ENCODE measurements at regions not wholly inside any gene's neighbourhood (a gene's known extent, or its start where the extent isn't known, plus 50 kb on each side); places are given as distances from the start of the nearest gene placed in this dataset.
A peak's percentile ranks its signal among the peaks of the same experiment; 100 is the strongest.
"Not testable (repeated sequence)": the region's sequence is repeated elsewhere in the genome, so short reads cannot be mapped to it uniquely, and the experiment has no call there.

GRCh38 chr11:33553486-33553885 lies 147.1 kb downstream of the C11orf91 start:
- DNase-seq = no peak

GRCh38 chr11:33552756-33553155 lies 147.9 kb downstream of the C11orf91 start:
- DNase-seq = no peak

DNA sequence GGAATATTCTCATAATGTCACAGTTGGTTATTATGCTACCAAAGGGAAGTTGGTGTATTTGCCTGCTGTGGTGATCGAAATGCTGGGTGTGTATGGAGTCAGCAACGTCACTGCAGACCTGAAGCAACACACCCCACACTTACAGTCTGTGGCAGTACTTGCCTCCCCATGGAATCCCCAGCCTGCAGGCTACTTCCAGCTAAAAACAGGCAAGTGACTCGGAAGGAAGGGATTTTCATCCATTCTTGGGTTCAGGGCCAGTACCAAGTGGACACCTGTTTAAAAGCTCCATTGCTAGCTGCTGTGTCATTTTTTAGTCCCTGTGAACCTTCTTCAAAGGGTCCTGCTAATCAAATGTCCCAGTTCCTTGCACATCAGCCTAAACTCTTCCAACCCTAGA lies 149.6 kb downstream of the C11orf91 start:
- DNase-seq = no peak

GRCh38 chr11:33549483-33549882 lies 151.1 kb downstream of the C11orf91 start:
- DNase-seq = no peak

- DNase-seq = no peak
These were observed 154.7 kb downstream of the C11orf91 start for GRCh38 chr11:33545931-33546330.

- DNase-seq = no peak
These were observed 155.8 kb downstream of the C11orf91 start for GRCh38 chr11:33544593-33545373.

- DNase-seq = no peak
These were observed 156.8 kb downstream of the C11orf91 start for GRCh38 chr11:33543823-33544222.

DNA sequence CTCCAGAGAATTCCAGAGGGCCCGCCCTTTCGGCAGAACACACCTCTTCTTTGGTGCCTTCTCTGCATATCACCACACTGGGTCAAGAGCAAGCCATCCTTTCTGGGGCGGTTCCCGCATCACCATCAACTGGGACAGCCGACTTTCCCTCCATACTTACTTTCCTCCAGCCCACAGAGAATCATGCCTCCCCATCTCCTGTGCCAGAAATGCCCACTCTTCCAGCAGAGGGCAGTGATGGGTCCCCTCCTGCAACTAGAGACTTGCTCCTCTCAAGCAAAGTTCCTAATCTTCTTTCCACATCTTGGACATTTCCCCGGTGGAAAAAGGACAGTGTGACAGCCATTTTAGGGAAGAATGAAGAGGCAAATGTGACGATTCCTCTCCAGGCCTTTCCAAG lies 157.7 kb downstream of the C11orf91 start:
- peak; percentile 56 for DNase-seq

- no peak for DNase-seq
These were observed 159.4 kb downstream of the C11orf91 start for GRCh38 chr11:33540946-33541915.

DNA sequence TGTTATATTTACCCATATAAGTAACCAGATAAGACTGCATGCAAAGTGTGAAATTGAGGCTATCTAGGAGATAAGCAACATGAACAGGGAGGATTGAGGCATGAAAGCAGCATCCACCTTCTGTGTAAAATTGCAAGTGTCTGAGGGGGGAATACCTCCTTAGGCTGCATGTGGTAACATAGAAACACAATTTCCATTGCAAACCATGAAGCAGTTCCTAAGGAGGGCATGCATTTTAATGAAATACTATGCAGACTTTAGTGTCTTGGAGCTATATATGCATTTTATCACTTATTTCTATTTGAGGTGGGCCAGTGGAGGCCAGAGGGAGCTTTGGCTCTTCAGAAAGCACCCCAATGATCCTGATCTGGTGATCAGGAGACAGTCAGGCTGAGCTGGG lies 160.2 kb downstream of the C11orf91 start:
- no peak for DNase-seq

DNA sequence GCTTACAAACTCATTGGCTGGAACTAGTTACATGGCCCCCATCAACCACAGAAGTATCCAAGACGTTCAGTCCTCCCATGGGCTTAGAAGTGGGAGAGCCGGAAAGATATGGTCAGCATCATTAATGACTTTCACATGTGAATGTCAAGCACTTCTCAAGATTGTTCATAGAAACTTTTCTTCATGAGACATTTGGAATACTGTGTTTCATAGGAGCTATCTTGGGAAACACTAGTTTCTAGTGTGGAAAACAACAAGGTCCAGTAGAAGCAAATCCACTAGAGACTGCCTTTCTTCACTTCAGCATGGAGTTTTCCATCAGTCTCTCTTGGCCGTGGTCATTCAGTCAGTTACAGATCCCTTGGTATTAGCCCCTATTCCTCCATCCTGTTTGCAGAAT lies 160.9 kb downstream of the C11orf91 start:
- DNase-seq = no peak

- no peak for DNase-seq
These were observed 161.9 kb downstream of the C11orf91 start for GRCh38 chr11:33538726-33539125.

DNA sequence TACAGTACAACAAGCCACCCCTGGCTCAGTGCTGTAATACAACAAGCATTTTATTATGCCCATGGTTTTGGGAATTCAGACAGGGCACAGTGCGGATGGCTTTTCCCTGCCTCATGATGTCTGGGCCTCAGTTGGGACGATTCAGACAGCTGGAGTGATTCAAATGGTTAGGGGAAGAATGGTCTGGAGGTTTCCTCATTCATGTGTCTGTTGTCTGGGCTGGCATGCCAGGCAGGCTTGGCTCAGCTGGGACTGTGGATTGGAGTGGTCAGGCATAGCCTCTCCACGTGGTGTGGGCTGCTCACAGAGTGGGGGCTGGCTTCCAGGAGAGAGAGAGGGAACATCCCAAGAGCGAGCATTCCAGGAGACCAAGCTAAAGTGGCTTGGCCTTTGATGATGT lies 164.4 kb downstream of the C11orf91 start:
- no peak for DNase-seq

DNA sequence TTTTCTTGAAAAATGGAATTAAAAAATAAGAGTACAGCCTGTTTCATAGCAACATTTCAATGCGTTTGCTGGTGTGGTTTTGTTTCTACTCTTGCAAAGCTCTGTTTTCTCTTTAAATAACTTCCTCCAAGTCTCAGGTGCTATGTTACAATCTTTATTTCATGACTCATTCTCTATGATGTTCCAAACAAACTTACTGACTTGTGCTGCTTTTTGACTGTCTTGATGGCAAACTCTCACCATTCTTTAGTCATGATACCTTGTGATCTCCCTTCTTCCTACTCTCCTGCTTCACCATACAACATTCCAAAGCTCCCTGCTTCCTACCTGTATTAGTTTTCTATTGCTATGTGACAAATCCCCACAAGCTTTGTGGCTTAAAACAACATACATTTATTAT lies 166.1 kb downstream of the C11orf91 start:
- no peak for DNase-seq

- no peak for DNase-seq
These were observed 167.1 kb downstream of the C11orf91 start for GRCh38 chr11:33533386-33534052.

DNA sequence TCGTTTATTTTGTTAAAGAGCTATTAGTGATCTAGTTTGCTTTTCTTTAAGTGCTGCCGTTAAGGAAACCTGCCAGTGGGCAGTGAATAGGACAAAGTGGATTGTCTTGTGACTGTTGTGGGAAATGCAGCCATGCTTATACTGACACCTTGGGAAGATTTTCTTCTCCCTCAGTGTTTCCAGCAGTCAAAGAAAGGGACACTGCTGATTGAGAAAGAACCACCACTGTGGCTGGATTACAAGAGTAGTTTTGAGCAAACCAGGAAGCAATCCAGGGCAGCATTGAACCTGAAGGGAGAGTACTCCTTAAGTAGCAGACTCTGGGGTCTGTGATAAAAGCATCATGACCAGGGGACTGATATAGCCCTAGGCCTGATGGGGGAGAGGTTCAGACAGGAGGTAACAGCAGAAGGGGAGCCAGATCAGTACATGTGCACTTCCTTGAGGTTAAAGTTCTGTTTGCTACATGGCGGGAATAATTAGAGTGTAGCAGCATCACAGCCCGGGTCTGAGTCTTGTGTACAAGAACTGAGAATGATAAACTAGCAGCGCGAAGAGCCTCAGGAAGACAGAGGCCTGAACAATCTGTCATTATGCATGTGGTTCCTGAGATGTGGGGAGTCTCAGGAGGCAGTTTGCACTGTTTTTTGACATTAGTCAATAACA lies 167.8 kb downstream of the C11orf91 start:
- no peak for DNase-seq

DNA sequence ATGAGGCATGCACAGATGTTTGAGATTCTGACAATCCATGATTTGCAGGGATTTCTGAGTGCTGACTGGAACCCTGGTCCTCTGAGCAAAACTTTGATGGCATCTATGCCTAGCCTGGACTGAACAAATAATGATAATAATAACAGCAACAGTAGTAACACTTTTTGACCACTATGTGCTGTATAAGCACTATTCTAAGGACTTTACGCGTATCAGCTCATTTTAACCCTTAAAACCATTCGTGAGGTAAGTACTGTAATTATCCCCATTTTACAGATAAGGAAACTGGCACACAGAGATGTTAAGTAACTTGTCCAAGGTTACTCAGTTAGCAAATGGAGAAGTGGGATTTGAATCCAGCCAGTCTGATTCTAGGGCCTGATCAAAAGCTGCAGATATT lies 168.4 kb downstream of the C11orf91 start:
- DNase-seq = no peak

GRCh38 chr11:33531743-33532181 lies 168.9 kb downstream of the C11orf91 start:
- DNase-seq = no peak

- DNase-seq = no peak
These were observed 169.8 kb downstream of the C11orf91 start for GRCh38 chr11:33530815-33531214.

DNA sequence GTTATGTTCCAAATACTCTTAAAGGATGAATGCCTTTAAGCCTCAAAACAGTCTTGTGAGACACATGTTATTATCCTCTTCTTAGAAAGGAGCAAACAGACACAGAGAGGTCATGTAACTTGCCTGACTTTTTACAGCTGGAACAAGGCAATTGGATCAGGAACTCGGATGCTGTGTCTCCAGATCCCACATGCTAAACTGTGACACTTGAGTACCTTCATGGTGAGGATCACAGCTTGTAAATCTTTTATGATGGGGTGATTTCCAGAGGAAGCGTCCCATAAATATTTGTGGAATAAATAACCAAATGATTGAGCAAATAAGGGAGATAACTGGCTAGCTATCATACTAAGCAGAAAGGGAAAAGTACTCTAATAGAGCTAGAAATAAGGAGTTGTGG lies 171.2 kb downstream of the C11orf91 start:
- no peak for DNase-seq

- DNase-seq = not testable (repeated sequence)
These were observed 172.9 kb downstream of the C11orf91 start for GRCh38 chr11:33527738-33528137.

GRCh38 chr11:33525789-33526188 lies 174.8 kb downstream of the C11orf91 start:
- DNase-seq = no peak

DNA sequence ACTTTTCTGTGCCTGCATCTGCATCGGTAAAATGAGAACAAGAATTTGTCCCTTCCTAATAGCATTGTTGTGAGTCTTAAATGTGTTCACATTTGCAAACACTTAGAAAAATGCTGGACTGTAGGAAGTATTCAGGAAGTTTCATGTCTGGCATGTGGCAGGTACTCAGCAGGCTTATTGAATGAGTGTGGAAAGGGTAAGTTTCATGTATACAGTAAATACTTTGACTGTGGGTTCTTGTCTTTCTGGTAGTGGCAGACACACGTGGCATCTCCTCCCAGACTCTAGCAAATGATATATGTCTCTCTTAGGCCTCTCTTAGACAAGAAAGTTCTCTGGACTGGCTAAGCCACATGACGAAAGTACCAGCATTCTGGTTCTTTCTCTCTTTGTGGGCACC lies 179.2 kb downstream of the C11orf91 start:
- DNase-seq = no peak
